ENCODE measurements at regions not wholly inside any gene's neighbourhood (a gene's known extent, or its start where the extent isn't known, plus 50 kb on each side); places are given as distances from the start of the nearest gene placed in this dataset.

DNA sequence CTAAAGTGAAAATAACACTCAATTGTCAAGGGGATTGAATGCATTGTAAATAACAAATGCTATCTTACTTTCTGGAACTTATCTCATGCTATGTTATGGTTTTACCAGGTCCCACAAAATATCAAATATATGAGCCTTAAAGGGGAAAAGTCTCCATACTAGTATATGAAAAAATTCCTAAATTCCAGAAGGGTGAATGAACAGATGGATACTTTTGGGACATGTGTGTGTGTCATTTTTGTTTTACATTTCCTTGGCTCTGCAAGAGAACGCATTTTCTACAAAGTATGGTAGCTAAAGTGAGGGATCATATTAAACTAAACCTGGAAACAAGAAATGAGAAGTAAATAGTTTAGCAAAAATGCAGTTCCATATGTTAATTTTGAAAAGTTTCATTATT is 682.8 kb downstream of the INHBA start:
- Histone ChIP-seq H3K27ac (no peak overlapping the region), H3K4me1 (no peaks in the 10 kb centered on the region), H3K36me3 (no peaks in the 10 kb centered on the region), H3K27me3 (no peaks in the 10 kb centered on the region), H3K9me3 (no peaks in the 10 kb centered on the region), H3K4me3 (no peak overlapping the region)
- TF ChIP-seq, protein P1, sequence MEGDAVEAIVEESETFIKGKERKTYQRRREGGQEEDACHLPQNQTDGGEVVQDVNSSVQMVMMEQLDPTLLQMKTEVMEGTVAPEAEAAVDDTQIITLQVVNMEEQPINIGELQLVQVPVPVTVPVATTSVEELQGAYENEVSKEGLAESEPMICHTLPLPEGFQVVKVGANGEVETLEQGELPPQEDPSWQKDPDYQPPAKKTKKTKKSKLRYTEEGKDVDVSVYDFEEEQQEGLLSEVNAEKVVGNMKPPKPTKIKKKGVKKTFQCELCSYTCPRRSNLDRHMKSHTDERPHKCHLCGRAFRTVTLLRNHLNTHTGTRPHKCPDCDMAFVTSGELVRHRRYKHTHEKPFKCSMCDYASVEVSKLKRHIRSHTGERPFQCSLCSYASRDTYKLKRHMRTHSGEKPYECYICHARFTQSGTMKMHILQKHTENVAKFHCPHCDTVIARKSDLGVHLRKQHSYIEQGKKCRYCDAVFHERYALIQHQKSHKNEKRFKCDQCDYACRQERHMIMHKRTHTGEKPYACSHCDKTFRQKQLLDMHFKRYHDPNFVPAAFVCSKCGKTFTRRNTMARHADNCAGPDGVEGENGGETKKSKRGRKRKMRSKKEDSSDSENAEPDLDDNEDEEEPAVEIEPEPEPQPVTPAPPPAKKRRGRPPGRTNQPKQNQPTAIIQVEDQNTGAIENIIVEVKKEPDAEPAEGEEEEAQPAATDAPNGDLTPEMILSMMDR (IDR thresholded peaks at IDR 0.05): no peak
- DNase-seq (ENCODE audit: low spot score): no peak

DNA sequence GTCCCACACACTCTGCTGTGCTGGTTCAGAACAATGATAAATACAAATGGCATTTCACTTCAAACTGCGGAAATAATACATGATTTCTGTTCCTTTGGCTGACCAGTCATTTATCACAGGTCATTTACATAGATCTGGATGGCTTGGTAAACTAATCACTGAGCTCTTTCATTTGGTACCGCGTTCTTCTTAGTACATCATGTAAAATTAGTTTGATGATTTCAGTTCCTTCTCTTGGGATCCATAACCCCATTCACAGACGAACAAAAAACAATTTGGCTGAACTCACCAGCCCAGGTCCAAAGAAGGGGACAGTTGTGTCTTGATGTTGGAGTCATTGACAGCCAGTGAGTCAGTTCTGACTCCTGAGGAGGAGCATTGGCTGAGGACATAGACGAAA is 689.8 kb downstream of the INHBA start:
- H3K27ac ChIP-seq: no peak overlapping the region
- no peaks in the 10 kb centered on the region for H3K27me3 ChIP-seq
- no peak overlapping the region for H3K4me3 ChIP-seq
- no peak for DNase-seq (ENCODE audit: low spot score)
- no peaks in the 10 kb centered on the region for H3K4me1 ChIP-seq
- H3K9me3 ChIP-seq: no peaks in the 10 kb centered on the region
- TF ChIP-seq, protein P1 (IDR thresholded peaks at IDR 0.05): no peak
- no peaks in the 10 kb centered on the region for H3K36me3 ChIP-seq

DNA sequence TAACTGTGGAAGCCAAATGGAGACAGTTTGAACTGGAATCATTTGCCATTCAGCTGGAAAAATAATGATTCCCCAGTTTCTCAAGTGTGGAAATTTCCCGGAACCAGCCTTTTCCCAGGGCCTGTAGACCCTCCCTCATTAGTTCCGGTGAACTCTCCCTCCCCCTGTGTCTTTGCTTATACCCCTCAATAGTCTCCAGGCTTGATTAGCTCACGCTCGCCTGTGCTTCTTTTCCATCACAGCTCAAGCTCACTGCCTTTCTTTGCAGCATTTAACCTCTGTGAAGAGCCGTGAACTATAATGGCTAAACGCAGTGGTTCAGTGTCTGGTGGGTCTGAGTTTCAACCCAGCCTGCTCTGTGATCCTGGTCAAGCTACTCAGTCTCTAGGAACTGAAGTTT is 690.8 kb downstream of the INHBA start:
- TF ChIP-seq, protein P1 (IDR thresholded peaks at IDR 0.05): no peak
- H3K4me3 ChIP-seq: no peak overlapping the region
- no peak overlapping the region for H3K27ac ChIP-seq
- H3K36me3 ChIP-seq: no peaks in the 10 kb centered on the region
- H3K9me3 ChIP-seq: no peaks in the 10 kb centered on the region
- no peaks in the 10 kb centered on the region for H3K4me1 ChIP-seq
- no peaks in the 10 kb centered on the region for H3K27me3 ChIP-seq
- no peak for DNase-seq (ENCODE audit: low spot score)

DNA sequence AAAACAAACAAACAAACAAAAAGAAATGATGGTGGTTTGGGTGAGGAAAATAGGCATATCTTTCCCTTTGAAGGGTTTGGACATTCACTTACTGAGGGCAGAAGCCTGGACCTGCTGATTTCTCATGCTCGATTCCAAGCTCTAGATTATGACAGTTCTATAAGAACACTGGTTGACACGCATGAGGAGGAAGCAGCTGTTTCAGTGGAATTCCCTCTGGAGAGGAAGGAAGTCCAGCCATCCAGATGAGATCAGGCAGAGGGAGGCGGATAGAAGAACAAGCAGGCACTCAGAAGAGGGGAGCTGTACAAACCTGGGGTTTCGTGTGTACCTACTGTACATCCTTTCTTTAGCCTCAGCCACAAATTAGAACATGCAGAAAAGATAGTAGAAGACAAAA is 691.9 kb downstream of the INHBA start:
- Histone ChIP-seq H3K4me3 (no peak overlapping the region), H3K27me3 (no peaks in the 10 kb centered on the region), H3K36me3 (no peaks in the 10 kb centered on the region), H3K27ac (no peak overlapping the region), H3K9me3 (no peaks in the 10 kb centered on the region), H3K4me1 (no peaks in the 10 kb centered on the region)
- DNase-seq (ENCODE audit: low spot score): no peak
- TF ChIP-seq, protein P1 (IDR thresholded peaks at IDR 0.05): no peak

DNA sequence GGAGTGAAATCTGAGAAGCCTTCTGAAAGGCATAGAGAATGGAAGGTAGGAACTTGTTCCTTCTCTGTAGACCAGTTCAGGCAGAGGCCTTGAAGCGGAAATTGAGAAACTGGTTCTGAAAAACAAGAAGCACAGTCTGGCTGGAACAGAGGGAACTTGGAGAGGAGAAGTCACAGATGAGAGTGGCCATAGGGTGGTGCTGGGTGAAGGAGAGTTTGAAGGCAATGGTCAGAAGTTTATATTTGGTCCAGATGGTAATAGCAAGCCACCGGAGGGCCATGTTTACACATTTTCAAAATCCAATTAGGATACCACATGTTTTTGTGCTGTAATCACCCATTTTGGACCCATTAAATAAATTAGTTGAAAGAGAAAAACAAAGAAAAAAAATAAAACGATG is 692.5 kb downstream of the INHBA start:
- H3K27ac ChIP-seq: no peak overlapping the region
- no peak for DNase-seq (ENCODE audit: low spot score)

DNA sequence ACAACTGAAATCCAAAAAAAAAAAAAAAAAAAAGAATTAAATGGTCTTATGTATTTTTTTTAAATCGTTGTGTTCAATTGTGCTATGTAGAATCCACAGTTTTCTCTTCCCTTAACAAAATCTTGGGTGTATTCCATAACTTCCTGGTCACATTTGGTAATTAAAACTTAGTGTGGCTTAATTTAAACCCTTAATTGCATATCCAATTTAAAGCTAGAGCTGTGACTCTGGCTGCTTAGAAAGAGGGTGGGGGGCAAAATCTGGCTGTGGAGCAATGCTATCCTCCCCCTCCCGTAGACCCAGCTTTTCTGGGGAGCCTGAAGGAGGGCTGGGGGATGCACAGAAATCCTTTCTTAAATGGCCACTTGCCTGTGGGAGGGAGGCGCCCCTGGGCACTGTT is 695.1 kb downstream of the INHBA start:
- no peaks in the 10 kb centered on the region for H3K27me3 ChIP-seq
- no peak for DNase-seq (ENCODE audit: low spot score)
- no peaks in the 10 kb centered on the region for H3K4me1 ChIP-seq
- TF ChIP-seq, protein P1 (IDR thresholded peaks at IDR 0.05): no peak
- H3K27ac ChIP-seq: no peak overlapping the region
- no peaks in the 10 kb centered on the region for H3K36me3 ChIP-seq
- no peak overlapping the region for H3K4me3 ChIP-seq
- H3K9me3 ChIP-seq: no peaks in the 10 kb centered on the region

More for the DNA sequence above, 692.5 kb downstream of the INHBA start:
- Histone ChIP-seq H3K9me3 (no peaks in the 10 kb centered on the region), H3K4me3 (no peak overlapping the region), H3K4me1 (no peaks in the 10 kb centered on the region), H3K36me3 (no peaks in the 10 kb centered on the region), H3K27me3 (no peaks in the 10 kb centered on the region)
- TF ChIP-seq, protein P1 (IDR thresholded peaks at IDR 0.05): no peak
